ENCODE measurements at regions not wholly inside any gene's neighbourhood (a gene's known extent, or its start where the extent isn't known, plus 50 kb on each side); places are given as distances from the start of the nearest gene placed in this dataset.

- TF ChIP-seq POLR2A (IDR thresholded peaks at IDR 0.05) (no peak), CTCF (IDR thresholded peaks at IDR 0.05) (no peak)
Observed at GRCh38 chr14:84535976-84536375, 994.0 kb upstream of the FLRT2 start.
